GM12878 (cell line): ENCODE measurements at regions not wholly inside any gene's neighbourhood (a gene's known extent, or its start where the extent isn't known, plus 50 kb on each side); places are given as distances from the start of the nearest gene placed in this dataset.

Experiments
- ATAC-seq: fragments of 200-7000 bp; cut with Tn5 transposase; 3 replicates; pipeline ENCODE4 v1.9.1; 2020; ENCODE audit warnings: mild to moderate bottlenecking, moderate library complexity
- BruUV-seq: library from RNA; stranded (reverse); fragments of 400-500 nt; replicated peaks from 2 replicates; lab custom pipeline; 2021; lab: Mats Ljungman, UMichigan
- CTCF ChIA-PET: fragments of 300-600 bp; sonication (Branson Sonifier 250); formaldehyde crosslinking; extraction: SDS; loops from one replicate; lab custom pipeline; 2021; ENCODE audit warnings: inconsistent platforms; lab: Yijun Ruan, JAX
- POLR2A ChIA-PET: fragments of 350-600 bp; formaldehyde crosslinking; extraction: SDS; loops from one replicate; lab custom pipeline; 2021; ENCODE audit warnings: inconsistent platforms; lab: Charles Lee
- RAD21 ChIA-PET: fragments of 300-600 bp; sonication (Branson Sonifier 250); formaldehyde crosslinking; loops from one replicate; lab custom pipeline; 2023; ENCODE audit warnings: antibody characterized with exemption; ENCODE audit not compliant: unreplicated experiment; lab: Charles Lee
- SMC1A ChIA-PET: fragments of 300-600 bp; sonication (Branson Sonifier 250); formaldehyde crosslinking; loops from one replicate; lab custom pipeline; 2023; ENCODE audit not compliant: unreplicated experiment, uncharacterized antibody; lab: Charles Lee
- DNase-seq: peaks from one replicate; pipeline ENCODE4 v3.0.0-alpha.2; 2011; ENCODE audit warnings: low read depth, low spot score
- FAIRE-seq: peaks from 3 replicates; lab custom pipeline; 2011; peaks lifted over from hg19 to GRCh38; lab: Jason Lieb, UNC
- H2AFZ ChIP-seq: 2 replicates; pipeline ENCODE4 v1.6.0; 2011; ENCODE audit warnings: low read depth, low read length, control low read depth; ENCODE audit not compliant: control insufficient read depth
- H3K27ac ChIP-seq: 2 replicates; pipeline ENCODE4 v1.5.1; 2011; ENCODE audit warnings: control low read depth; ENCODE audit not compliant: control insufficient read depth, insufficient read depth
- H3K27me3 ChIP-seq, 2 experiments: replicated peaks in 1 of 2; 2 replicates each; pipeline versions ENCODE4 v1.6.0 to v1.6.1; 2011; ENCODE audit warnings: low read length in 1 of 2; ENCODE audit not compliant: control insufficient read depth in 2 of 2, insufficient read depth in 2 of 2
- H3K36me3 ChIP-seq, 2 experiments: 2 replicates each; pipeline ENCODE4 v1.5.1; 2011; ENCODE audit warnings: low read length in 1 of 2; ENCODE audit not compliant: control insufficient read depth in 2 of 2, insufficient read depth in 2 of 2
- H3K4me1 ChIP-seq: 2 replicates; pipeline ENCODE4 v1.6.1; 2011; ENCODE audit warnings: mild to moderate bottlenecking, low read length, moderate library complexity, mixed read lengths; ENCODE audit not compliant: control insufficient read depth, insufficient read depth
- H3K4me2 ChIP-seq: 2 replicates; pipeline ENCODE4 v1.6.0; 2011; ENCODE audit warnings: control low read depth; ENCODE audit not compliant: control insufficient read depth, insufficient read depth
- H3K4me3 ChIP-seq: fragments of 200-600 bp; sonication (generic); 2 replicates; pipeline ENCODE4 v1.5.1; 2016
- H3K79me2 ChIP-seq: 2 replicates; pipeline ENCODE4 v1.6.0; 2011; ENCODE audit warnings: low read length; ENCODE audit not compliant: control insufficient read depth, insufficient read depth
- H3K9ac ChIP-seq: 2 replicates; pipeline ENCODE4 v1.8.0; 2011; ENCODE audit warnings: low read length, control low read depth, mixed read lengths; ENCODE audit not compliant: control insufficient read depth, insufficient read depth
- H3K9me3 ChIP-seq: replicated peaks from 3 replicates; pipeline ENCODE4 v1.5.1; 2011; ENCODE audit warnings: mild to moderate bottlenecking, low read length; ENCODE audit not compliant: control insufficient read depth, insufficient read depth
- H4K20me1 ChIP-seq: 2 replicates; pipeline ENCODE4 v1.6.0; 2011; ENCODE audit not compliant: control insufficient read depth, insufficient read depth
- BCLAF1 ChIP-seq: fragments of 450-650 bp; IDR thresholded peaks from 2 replicates; pipeline ENCODE4 v1.6.1; 2017; ENCODE audit warnings: antibody characterized with exemption, mild to moderate bottlenecking, moderate library complexity
- CHD2 ChIP-seq: IDR thresholded peaks from 2 replicates; pipeline ENCODE4 v1.6.1; 2011; ENCODE audit warnings: low read depth, low read length, improper control_type of control experiment, borderline replicate concordance
- FOS ChIP-seq: IDR thresholded peaks from 3 replicates; pipeline ENCODE4 v1.6.1; 2011; ENCODE audit warnings: borderline replicate concordance; ENCODE audit not compliant: insufficient read length; ENCODE audit errors: extremely low read depth
- KLF5 ChIP-seq: fragments of 450-650 bp; IDR thresholded peaks from 2 replicates; pipeline ENCODE4 v1.6.1; 2014; ENCODE audit warnings: mild to moderate bottlenecking; ENCODE audit not compliant: partially characterized antibody
- MYC ChIP-seq: IDR thresholded peaks from 2 replicates; pipeline ENCODE4 v1.6.1; 2011; ENCODE audit warnings: mild to moderate bottlenecking, low read length, moderate library complexity, inconsistent platforms; ENCODE audit not compliant: insufficient read depth, insufficient replicate concordance, insufficient read length, severe bottlenecking
- NBN ChIP-seq: fragments of 450-650 bp; IDR thresholded peaks from 2 replicates; pipeline ENCODE4 v1.6.1; 2016
- ZBTB33 ChIP-seq: fragments of 450-650 bp; IDR thresholded peaks from 2 replicates; pipeline ENCODE4 v1.6.1; 2017; ENCODE audit warnings: mild to moderate bottlenecking
- ZNF274 ChIP-seq: IDR thresholded peaks from one replicate; pipeline ENCODE4 v1.8.0; 2011; ENCODE audit not compliant: insufficient read length, insufficient read depth
- WGBS: methylation state at CpG from one replicate; pipeline ENCODE4 v1.1.6; 2016; ENCODE audit warnings: low lambda C conversion rate; ENCODE audit not compliant: insufficient replicate concordance, insufficient coverage; ENCODE audit errors: missing lambda C conversion rate; 5-methylcytosine and 5-hydroxymethylcytosine counted together
- in situ Hi-C: fragments of 300-500 bp; cut with MboI; formaldehyde crosslinking; loops from 9 replicates; pipeline ENCODE4 v1.14.3; 2018; ENCODE audit warnings: mixed read lengths
- intact Hi-C: fragments of 100-400 bp; cut with micrococcal nuclease; formaldehyde crosslinking; loops from one replicate; pipeline ENCODE4 v1.14.2; 2022; ENCODE audit not compliant: unreplicated experiment

- FAIRE-seq (no peak), DNase-seq (no peak), ATAC-seq (no peak)
- CTCF ChIA-PET = no interaction called here
- Histone ChIP-seq H3K4me2 (no peak overlapping the region), H3K79me2 (no peaks in the 10 kb centered on the region), H4K20me1 (no peaks in the 10 kb centered on the region), H3K4me1 (no peaks in the 10 kb centered on the region), H3K27ac (no peak overlapping the region), H3K9me3 (no peaks in the 10 kb centered on the region), H3K27me3 (no peaks in the 10 kb centered on the region), H3K36me3 (no peaks in the 10 kb centered on the region), H3K4me3 (no peak overlapping the region), H2AFZ (no peak overlapping the region), H3K9ac (no peak overlapping the region)
- BruUV-seq = no TSS peak
- 81% methylated on average over 4 of the region's 4 CpGs for WGBS
- no peak for TF ChIP-seq KLF5
- TF ChIP-seq FOS = no peak
- TF ChIP-seq BCLAF1 = no peak
- TF ChIP-seq CHD2 = no peak
- no peak for TF ChIP-seq ZBTB33
- no peak for TF ChIP-seq MYC
- no peak for TF ChIP-seq NBN
- TF ChIP-seq ZNF274 = no peak
- POLR2A ChIA-PET = no interaction called here
- SMC1A ChIA-PET = interaction anchor here (1.6 kb wide), 1 partner anchor 46 kb away, joined by 3 read pairs; no protein-coding TSS in a partner anchor
- intact Hi-C loops (no loop called here), in situ Hi-C loops (no loop called here)
- RAD21 ChIA-PET = no interaction called here
These were observed 71.4 kb upstream of the CLDN14 start for GRCh38 chr21:36551321-36551720.
